ENCODE measurements at regions not wholly inside any gene's neighbourhood (a gene's known extent, or its start where the extent isn't known, plus 50 kb on each side); places are given as distances from the start of the nearest gene placed in this dataset.

DNA sequence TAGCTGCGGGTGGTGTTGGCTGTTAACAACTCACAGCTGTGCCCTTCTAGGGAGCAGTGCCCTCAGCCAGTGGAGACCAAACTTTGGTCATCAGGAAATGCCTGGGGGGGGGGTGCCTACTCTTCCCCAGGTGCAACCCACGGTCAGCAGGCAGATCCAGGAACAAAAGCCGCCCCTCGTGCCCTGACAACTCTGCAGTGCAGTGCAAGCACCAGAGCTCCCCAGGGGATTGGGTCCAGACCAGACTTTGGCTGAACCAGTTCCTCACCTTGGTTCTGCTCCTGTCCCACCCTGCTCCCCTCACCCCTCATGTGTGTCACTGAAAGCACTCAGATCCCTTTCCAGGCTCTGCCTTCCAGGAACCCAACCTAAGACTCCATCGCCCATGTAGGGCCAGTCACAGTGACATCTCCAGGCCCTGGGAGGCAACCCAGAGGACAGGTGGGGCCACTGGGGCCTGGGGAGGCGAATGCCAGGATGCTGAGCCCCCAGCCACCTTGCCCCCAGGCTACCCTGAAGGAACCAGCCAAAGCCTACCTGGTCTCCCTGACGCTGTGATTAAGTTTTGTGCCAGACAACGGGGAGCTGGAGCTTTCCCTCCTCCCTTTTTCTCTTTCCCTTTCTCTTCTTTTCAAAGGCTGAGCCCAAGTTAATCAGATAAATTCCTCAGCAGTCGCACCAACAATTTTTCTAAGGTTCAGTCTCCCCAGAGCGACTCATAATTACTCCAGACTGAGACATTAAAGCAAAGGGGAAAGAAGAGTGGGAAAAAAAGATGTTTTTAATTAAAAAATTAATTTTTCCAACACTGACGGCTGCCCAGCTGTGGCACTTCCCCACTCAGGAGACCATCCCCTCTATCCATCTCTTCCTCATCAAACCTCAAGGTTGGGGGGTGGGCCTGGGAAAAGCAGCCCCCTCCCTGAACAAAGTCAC lies 207.5 kb upstream of the LINGO1 start:
- TF ChIP-seq, protein P1, sequence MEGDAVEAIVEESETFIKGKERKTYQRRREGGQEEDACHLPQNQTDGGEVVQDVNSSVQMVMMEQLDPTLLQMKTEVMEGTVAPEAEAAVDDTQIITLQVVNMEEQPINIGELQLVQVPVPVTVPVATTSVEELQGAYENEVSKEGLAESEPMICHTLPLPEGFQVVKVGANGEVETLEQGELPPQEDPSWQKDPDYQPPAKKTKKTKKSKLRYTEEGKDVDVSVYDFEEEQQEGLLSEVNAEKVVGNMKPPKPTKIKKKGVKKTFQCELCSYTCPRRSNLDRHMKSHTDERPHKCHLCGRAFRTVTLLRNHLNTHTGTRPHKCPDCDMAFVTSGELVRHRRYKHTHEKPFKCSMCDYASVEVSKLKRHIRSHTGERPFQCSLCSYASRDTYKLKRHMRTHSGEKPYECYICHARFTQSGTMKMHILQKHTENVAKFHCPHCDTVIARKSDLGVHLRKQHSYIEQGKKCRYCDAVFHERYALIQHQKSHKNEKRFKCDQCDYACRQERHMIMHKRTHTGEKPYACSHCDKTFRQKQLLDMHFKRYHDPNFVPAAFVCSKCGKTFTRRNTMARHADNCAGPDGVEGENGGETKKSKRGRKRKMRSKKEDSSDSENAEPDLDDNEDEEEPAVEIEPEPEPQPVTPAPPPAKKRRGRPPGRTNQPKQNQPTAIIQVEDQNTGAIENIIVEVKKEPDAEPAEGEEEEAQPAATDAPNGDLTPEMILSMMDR (IDR thresholded peaks at IDR 0.05) = no peak
- TF ChIP-seq POLR2A (IDR thresholded peaks at IDR 0.05) = no peak

Measured in esophagus squamous epithelium (tissue), 4 donors.